ENCODE measurements at regions not wholly inside any gene's neighbourhood (a gene's known extent, or its start where the extent isn't known, plus 50 kb on each side); places are given as distances from the start of the nearest gene placed in this dataset.

- DNase-seq (ENCODE audit: low spot score) (no peak), ATAC-seq (ENCODE audit: low read depth) (peak; percentile 40; the same call in 2 of the 3 replicates)
- Histone ChIP-seq H3K27ac (ENCODE audit: poor library complexity, severe bottlenecking) (no peak overlapping the region), H3K27me3 (ENCODE audit: insufficient read depth, poor library complexity, severe bottlenecking) (no peaks in the 10 kb centered on the region), H3K4me1 (ENCODE audit: insufficient read depth, poor library complexity, severe bottlenecking) (no peaks in the 10 kb centered on the region), H3K4me3 (ENCODE audit: severe bottlenecking) (no peak overlapping the region), H3K36me3 (ENCODE audit: low read depth) (no peaks in the 10 kb centered on the region), H3K9me3 (ENCODE audit: severe bottlenecking) (no peaks in the 10 kb centered on the region)
- no peak for TF ChIP-seq CTCF (IDR thresholded peaks at IDR 0.05; ENCODE audit: poor library complexity, severe bottlenecking)
Measured at GRCh38 chr2:204373942-204374341, 171.3 kb upstream of the PARD3B start.

- TF ChIP-seq CTCF (IDR thresholded peaks at IDR 0.05; ENCODE audit: poor library complexity, severe bottlenecking) = no peak
- Histone ChIP-seq H3K27me3 (ENCODE audit: insufficient read depth, poor library complexity, severe bottlenecking) (no peaks in the 10 kb centered on the region), H3K4me1 (ENCODE audit: insufficient read depth, poor library complexity, severe bottlenecking) (no peaks in the 10 kb centered on the region), H3K27ac (ENCODE audit: poor library complexity, severe bottlenecking) (no peak overlapping the region), H3K9me3 (ENCODE audit: severe bottlenecking) (no peaks in the 10 kb centered on the region), H3K4me3 (ENCODE audit: severe bottlenecking) (no peak overlapping the region), H3K36me3 (ENCODE audit: low read depth) (no peaks in the 10 kb centered on the region)
- ATAC-seq (ENCODE audit: low read depth) = no peak
- no peak for DNase-seq (ENCODE audit: low spot score)
Measured at GRCh38 chr2:204380141-204380881, 165.0 kb upstream of the PARD3B start.

DNA sequence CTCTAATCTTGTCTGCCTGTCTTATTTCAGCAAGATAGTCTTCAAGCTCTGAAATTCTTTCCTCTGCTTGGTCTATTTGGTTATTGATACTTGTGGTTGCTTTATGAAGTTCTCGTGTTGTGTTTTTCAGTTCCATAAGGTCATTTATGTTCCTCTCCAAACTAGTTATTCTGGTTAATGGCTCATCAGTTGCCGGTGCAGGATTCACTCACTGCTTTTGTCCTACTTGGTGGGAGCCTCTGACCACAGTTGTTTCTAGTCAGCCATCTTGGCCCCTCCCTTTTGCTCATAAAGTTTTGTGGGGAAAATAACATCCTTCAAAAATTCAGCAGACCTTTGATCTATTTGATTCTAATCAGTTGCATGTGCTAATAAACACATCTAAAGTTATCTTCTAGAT lies 158.6 kb upstream of the PARD3B start:
- no peak for ATAC-seq (ENCODE audit: low read depth)
- no peak overlapping the region for H3K27ac ChIP-seq (ENCODE audit: poor library complexity, severe bottlenecking)
- no peaks in the 10 kb centered on the region for H3K27me3 ChIP-seq (ENCODE audit: insufficient read depth, poor library complexity, severe bottlenecking)
- no peaks in the 10 kb centered on the region for H3K4me1 ChIP-seq (ENCODE audit: insufficient read depth, poor library complexity, severe bottlenecking)
- H3K9me3 ChIP-seq (ENCODE audit: severe bottlenecking) = no peaks in the 10 kb centered on the region
- no peak for DNase-seq (ENCODE audit: low spot score)
- TF ChIP-seq CTCF (IDR thresholded peaks at IDR 0.05; ENCODE audit: poor library complexity, severe bottlenecking) = no peak
- H3K4me3 ChIP-seq (ENCODE audit: severe bottlenecking) = no peak overlapping the region
- H3K36me3 ChIP-seq (ENCODE audit: low read depth) = no peaks in the 10 kb centered on the region

DNA sequence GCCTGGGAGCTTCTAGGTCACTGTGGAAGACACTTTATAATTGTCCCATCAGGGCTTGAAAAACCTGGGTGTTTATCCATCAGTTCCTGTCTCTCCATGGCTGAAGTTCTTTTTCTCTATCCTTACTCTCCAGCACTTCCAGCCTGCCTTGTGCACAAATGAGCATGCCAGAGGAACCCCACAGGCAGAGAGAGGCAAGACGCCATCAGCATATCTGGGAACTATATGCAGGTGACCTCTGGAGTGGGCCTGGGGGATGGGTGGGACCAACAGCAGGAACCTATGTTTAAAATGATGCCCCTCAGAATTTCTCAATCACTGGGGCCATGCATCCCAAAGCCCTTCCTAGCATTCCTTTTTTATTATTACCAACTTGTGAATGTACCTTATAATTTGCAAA lies 156.2 kb upstream of the PARD3B start:
- no peaks in the 10 kb centered on the region for H3K36me3 ChIP-seq (ENCODE audit: low read depth)
- no peak overlapping the region for H3K4me3 ChIP-seq (ENCODE audit: severe bottlenecking)
- ATAC-seq (ENCODE audit: low read depth) (no peak), DNase-seq (ENCODE audit: low spot score) (no peak)
- H3K4me1 ChIP-seq (ENCODE audit: insufficient read depth, poor library complexity, severe bottlenecking) = no peaks in the 10 kb centered on the region
- H3K9me3 ChIP-seq (ENCODE audit: severe bottlenecking) = no peaks in the 10 kb centered on the region
- H3K27me3 ChIP-seq (ENCODE audit: insufficient read depth, poor library complexity, severe bottlenecking) = no peaks in the 10 kb centered on the region
- no peak overlapping the region for H3K27ac ChIP-seq (ENCODE audit: poor library complexity, severe bottlenecking)
- no peak for TF ChIP-seq CTCF (IDR thresholded peaks at IDR 0.05; ENCODE audit: poor library complexity, severe bottlenecking)

DNA sequence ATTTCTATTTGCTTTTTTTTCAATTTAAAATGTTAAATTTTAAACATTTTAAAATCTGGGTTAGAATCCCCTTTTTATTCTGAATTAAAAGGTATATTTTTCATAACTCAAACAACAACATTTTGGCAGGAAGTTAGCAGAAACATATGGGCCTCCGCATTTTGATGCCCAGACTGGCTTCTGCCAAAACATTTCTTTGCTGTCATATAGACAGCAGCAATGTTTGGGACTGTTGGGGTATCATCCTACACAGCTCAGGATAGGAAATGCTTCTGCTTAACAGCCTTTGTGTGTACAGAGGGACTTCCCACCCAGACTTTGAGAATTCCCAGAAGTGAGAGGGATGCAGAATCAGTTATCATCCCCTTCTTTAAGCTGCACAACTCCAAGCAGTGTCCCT lies 155.4 kb upstream of the PARD3B start:
- Histone ChIP-seq H3K9me3 (ENCODE audit: severe bottlenecking) (no peaks in the 10 kb centered on the region), H3K27ac (ENCODE audit: poor library complexity, severe bottlenecking) (no peak overlapping the region), H3K27me3 (ENCODE audit: insufficient read depth, poor library complexity, severe bottlenecking) (no peaks in the 10 kb centered on the region), H3K36me3 (ENCODE audit: low read depth) (no peaks in the 10 kb centered on the region), H3K4me3 (ENCODE audit: severe bottlenecking) (no peak overlapping the region), H3K4me1 (ENCODE audit: insufficient read depth, poor library complexity, severe bottlenecking) (no peaks in the 10 kb centered on the region)
- no peak for DNase-seq (ENCODE audit: low spot score)
- no peak for TF ChIP-seq CTCF (IDR thresholded peaks at IDR 0.05; ENCODE audit: poor library complexity, severe bottlenecking)
- no peak for ATAC-seq (ENCODE audit: low read depth)

Data from RWPE2 (cell line).